ENCODE measurements at regions not wholly inside any gene's neighbourhood (a gene's known extent, or its start where the extent isn't known, plus 50 kb on each side); places are given as distances from the start of the nearest gene placed in this dataset.

DNA sequence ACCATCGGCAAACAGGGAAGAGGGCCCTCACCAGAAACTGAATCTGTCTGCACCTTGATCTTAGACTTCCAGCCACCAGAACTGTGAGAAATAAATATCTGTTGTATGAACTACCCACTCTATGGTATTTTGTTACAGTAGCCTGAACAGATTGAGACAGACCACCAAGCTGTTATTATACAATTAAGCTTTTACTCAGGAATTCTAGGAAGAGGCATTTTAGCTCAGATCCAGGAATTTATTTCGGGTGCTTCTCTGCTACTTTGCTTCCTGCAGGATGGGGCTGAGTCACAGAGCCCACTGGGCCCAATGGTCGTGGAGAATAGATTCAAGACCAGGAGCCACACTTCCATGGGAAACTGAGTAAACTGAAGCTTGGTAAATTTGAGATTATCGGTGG lies 145.5 kb upstream of the PFN2 start:
- DNase-seq, result no peak

DNA sequence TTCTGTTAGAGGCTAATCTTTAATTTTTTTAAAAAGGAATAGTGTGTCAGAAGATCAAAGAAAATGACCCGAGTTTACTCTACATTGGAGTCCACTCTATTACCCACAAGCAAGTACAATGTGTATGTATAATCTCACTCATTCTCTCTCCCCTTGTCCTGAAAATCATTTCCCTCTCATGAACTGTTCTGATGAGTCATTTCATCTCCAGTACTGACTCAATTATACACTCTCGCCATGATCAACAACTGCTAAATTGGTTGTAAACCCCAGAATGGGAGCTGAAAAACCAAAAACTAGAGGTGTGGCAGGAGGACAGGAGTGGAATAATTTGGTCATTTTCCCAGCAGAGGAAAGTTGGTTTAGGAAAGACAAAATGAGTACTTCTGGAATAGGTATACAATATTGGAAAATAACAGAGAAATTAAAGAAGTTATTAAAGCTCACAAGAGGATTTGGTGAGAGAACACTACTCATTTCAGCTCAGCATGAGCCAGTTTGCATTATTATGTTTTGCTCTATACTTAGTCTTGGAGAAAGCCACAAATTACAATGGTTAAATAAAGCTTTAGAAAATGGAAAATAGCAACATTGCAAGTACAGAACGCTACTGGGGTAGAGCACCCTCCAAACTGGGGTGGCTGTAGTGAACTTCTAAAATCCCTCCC lies 144.3 kb upstream of the PFN2 start:
- DNase-seq, result no peak

DNA sequence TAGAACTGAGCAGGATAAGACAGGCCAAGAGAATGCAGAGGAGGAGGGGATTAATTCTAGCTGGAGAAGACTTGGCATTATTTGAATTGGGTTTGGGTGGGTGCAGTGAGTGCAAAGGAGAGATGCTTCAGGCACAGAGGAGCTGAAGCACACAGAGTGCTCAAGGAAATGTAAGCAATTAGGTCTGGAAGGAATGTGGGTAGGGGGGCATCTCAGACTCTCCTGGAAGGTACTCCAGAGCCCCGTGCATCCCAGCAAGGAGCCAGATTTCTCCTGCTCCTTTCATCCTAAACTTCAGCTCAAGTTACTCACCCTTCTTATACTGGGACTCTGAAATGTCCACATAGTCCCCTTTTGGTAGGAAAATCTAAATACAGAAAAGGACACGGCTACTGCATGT lies 143.6 kb upstream of the PFN2 start:
- no peak for DNase-seq

DNA sequence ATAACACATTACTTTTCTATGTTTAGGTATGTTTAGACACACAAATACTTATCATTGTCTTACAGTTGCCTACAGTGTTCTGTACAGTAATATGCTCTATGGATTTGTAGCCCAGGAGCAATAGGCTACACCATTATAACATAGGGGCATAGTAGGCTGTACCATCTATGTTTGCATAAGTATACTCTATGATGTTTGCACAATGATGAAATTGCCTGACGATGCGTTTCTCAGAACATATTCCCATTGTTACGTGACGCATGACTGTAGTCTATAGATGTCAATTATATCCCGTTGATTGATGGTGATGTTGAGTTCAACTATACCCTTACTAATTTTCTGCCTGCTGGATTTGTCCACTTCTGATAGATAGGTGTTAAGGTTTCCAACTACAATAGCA lies 139.4 kb upstream of the PFN2 start:
- DNase-seq, result no peak

DNA sequence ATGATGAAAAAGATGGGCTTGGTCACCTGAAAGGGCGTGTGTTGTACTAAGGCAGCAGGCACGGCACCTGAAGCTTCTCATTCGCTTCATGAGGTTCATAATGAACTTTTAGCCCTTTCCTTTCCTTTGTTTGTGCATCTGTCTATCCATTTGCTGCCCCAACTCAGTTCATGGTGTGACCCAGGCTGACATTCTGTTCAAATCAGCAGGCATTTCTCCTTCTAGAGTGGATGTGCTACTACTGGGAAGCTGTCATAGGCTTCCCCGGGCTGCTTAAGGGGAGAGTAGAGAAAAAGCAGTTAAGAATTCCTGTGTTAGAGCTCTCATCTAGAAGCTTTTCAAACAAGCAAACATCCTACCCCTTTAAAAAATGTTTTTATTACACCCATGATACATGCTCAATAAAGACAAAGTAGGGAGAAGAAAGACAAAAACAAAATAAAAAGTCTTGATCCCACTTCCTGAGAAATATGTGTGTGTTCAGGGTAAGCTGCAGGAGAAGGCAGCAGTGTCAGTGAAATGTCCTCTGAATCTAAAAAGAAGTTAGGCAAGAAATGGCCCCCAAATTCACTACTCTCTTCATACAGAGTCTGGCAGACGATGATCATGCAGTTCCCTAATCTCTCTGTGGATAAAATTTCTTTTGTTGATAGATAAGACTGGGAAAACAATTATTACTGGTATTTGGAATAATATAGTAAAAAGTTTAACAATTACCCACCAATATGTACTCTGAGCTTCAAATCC lies 136.9 kb upstream of the PFN2 start:
- DNase-seq, result no peak

DNA sequence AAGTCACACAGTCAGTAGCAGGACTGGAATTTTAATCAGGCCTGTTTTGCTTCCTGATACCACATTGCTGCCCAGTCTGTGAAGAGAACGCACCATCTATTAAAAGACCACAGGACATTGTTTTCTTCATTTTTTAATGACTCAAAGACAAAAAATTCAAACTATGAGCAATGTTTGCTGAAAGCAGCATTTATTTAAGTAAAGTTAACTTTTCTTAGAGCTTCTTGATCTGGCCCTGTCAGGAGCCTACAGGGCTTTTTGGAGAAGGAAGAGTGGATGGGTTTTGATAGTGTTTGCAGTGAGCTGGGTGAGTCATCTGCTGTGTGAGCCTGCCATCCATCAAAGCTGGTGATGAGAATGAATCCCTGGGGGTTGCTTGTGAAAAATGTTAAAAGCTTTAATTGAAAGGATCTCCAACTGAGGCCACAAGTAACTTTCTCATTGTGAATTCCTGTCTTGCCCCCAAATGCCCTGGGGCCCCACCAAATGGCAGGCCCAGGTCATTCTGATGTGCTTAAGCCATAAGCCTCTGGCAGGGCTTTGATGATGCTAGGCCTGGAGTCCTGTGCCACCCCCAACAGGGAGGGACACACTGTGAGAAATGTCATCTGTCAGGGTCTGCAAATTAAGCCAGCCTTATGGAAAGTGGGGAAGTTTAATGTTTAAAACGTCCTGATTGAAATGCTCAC lies 136.2 kb upstream of the PFN2 start:
- DNase-seq, result peak; percentile 82

DNA sequence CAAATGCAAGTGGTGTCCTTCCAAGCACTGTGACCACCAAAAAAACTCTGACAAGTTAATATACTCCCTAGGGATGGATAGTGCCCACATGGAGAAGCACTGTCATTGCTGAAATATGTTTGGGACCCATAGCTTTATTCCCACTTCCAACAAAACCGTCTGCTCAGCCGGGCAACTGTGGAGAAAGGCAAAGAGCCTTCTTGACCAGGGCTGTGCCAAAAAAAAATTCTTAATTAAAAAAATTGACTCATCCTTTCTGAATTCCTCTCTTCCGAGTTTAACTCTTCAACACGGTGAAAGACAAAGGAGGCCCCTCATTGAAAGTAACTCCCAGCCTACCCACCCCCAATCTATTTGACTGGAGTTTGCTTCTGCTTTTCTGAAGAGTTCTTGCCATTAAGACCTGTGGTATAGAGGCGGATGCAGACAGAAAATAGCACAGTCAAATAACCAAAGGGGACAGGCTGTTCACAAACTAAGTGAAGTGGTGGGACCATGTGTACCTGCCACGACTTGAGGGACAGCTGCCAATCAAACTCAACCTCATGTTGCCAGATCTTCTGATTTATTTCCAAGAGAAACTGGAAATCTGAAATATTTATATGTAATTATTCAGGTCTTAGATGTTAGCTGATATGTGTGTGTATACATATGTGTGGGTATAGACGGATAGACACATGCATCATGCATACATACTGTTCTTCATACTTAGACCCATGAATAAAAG lies 135.4 kb upstream of the PFN2 start:
- no peak for DNase-seq

DNA sequence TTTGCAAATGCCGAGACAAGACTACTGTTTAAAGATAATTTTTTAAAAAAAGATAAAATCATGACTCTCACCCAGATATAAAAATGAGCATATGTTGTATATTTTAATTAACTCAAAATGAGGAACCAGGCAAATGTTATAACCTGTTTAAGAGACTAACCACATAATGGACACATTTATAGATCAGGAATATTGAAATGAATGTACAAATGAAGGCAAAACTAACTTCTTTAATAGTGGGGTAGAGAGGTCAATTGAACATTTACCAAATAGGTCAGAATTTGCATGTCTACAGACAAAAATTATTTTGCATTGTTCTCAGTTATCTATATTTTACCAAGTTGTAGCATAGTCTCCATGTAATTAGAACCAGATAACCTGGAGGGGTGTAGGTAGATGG lies 134.3 kb upstream of the PFN2 start:
- DNase-seq, result no peak

DNA sequence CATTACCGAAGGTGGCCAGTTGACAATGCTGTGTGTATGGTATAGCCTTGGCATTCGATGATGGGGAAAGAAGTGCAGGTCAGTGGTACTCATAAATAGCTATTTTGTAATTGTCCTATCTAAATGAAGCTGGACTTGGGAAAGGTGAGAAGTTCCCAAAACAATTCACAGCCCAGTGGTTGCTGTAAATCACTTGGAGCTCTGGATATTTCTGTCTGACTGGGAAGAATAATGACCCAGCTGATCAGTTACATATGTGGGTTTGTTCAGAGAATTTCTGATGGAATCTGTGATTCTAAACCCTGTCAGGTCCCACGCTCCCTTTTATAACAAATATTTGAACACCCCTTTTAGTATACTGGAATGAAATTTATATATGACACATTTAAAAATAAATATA lies 133.9 kb upstream of the PFN2 start:
- DNase-seq, result no peak

DNA sequence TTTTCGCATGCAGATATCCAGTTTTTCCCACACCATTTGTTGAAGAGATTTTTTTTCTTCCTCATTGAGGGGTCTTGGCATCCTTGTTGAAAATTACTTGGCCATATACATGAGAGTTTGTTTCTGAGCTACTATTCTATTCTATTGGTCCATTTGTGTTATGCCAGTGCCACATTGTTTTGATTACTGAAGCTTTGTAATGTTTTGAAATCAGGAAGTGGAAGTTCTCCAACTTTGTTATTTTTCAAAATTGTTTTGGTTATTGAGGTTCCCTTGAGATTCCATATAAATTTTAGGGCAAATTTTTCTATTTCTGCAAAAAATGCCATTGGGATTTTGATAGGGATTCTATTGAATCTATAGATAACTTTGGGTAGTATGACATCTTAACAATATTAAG lies 130.3 kb upstream of the PFN2 start:
- DNase-seq, result no peak

DNA sequence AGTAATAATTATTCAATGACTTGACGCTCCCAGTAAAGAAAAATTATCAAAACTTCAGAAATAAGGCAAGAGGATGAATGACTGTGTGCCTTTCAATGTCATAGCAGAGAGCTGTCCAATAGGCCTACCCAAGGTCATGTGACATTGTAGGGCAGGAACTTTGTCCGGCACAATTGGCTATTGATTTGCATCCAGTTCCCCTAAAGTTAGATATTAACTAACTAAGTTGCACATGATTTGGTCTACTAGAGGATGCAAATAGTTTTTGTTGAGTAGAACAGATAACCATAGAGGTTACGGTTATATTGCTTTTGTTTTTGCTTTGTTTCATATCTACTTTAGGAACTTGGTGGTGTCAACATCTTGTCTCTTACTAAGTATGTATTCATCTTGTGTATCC lies 127.9 kb upstream of the PFN2 start:
- DNase-seq, result no peak

DNA sequence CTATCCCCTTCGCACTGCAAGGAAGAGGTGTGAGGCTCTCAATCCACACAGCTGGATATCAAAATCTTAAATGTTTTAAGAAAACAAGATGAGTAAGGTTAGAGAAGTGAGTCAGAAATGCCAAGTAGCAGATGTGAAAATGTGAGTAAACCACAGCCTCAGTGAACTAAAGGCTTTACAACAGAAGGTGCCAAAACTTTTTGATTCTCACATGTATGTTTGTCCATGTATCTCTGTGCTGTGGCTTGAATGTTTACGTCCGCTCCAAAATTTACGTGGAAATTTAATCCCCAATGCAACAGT lies 126.8 kb upstream of the PFN2 start:
- no peak for DNase-seq

DNA sequence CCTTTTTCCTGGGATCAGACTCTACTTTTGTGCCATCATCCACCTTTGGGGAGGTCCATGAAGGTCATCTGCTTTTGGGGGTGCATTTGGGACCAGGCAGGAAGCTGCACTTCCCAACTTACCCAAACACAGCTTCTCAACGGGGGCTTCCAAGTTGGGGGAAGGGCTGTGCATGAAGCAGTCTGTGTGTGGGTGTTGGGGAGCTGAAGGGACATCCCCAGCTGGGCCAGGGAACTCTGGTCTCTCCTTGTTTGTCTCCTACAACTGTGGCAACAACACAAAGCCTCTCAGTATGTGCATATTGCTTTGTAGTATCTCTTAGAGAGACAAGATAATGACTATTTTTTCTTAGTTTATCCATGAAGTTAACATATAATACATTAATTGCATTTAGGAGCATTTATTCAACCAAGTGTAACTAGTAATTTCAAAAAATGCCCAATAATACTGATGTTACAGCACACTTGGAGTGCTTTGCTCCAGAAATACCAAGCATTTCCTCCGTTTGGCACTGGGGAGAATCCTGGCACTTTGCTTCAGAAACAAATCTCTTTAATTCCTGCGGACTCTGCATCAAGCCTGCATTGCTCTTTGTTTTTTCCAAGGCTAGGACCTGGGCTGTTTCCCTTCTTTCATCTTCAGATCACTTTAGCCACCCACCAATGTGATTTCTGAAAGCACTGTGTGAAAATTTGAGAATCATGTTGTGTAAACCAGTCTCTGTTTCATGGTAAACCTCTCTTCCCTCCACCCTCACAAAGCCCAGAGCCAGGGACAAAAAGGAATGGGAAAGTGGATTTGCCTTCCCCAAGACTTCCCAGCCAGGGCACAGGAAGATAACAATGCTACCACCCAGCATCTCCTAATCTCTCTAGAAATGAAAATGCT lies 126.2 kb upstream of the PFN2 start:
- DNase-seq, result no peak

DNA sequence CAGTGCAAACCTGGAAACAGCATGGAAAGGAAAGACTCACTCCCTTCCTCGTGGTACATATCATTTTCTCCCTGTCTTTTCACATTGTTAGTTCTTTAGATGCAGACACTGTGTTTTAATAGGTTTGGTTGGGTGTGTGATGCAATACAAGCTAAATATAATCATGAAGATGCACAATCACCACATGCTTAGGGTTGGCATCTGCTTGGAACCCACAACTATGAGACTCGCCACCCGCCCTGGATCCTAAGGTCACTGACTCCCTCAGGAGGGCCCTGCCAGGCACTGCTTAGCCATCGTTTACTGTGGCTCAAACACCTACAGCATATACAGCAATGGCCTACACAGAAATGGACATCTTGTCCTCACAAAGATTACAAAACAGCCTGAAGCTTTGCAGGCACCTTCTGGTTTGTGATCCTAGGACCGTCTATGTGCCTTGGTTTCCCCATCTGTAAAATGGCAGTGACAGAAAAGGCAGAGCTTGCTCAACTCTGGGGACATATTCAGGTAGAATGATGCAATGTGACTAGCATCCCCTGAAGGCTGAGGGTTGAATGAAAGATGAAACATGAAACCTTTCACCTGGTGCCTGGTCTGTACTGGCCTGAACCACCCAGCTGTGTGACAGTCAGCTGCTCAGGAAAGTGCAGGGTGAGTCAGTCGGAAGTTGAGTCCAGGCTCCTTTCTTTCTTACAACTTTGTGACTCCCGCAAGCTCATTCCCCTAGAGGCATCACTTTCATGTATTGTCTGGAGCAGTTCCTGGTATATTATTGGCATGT lies 123.6 kb upstream of the PFN2 start:
- DNase-seq, result no peak

DNA sequence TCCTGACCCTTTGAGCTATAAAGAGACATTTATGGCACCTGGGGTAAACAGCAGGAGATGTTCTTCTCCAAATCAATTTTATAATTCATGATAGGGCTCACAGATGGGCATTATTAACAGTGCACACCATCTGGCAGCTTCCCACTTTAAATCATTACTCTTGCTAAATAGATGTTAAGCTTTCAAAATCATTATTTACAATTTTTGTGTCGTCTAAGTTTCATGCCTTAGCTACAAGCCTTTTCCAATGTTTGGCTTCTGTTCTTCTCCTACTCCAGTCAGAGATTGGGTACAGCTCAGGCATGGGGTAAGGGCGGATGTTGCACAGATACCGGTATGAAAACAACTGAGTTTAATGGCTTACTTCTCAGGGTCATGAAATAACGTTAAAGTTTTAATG lies 120.9 kb upstream of the PFN2 start:
- no peak for DNase-seq

DNA sequence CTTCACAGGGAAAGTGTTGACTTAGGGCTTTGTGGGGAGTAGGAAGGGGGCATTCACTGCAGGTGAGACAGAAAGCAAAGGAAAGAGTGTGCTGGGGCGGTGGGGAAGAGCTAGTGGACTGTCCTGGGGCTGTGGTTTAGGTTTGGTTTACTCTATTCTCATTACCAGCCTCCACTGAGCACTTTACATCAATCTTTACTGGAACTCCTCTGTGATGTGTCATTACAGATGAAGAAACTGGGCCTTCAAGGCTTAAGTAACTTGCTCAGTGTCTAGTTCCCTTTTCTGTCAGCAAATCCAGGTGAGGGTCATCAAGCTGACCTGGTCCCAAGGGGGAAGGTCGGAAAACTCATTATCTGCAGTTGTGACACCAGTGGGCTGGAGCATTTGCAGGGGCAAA lies 120.2 kb upstream of the PFN2 start:
- DNase-seq, result no peak

DNA sequence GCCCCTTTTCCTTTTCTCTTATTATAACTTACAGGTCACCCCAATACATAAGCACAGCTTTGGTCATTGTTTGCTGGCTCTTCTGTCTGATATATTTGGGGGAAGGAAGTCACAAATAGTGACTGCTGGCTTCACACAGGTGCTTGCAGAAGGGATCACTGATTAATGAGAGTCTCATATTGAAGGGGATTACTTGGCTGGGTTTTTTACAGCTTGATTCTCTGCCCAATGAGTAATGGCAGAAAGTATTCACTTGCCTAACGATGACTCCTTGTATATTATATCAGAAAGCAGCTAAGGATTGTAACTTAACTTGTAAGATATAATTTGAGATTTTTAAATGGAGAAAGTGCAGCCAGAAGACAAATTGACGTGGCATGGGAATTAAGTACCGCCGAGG lies 119.3 kb upstream of the PFN2 start:
- DNase-seq, result no peak

DNA sequence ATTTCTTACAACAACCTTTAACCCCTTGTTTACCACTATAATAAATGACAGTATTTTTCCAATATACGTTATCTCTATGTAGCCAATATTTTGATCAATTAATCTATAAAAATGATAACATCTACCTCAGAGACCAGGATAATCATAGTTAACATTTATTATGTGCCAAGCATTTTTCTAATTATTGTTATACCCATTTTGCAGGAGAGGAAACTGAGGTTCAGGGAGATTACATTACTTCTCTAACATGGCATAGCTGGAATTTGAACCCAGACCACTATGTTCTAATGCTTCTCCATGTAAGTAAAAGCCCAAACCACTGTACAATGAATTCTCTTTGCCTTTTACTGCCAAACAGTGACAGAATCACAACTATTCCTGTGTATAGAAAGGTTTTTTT lies 113.4 kb upstream of the PFN2 start:
- no peak for DNase-seq

DNA sequence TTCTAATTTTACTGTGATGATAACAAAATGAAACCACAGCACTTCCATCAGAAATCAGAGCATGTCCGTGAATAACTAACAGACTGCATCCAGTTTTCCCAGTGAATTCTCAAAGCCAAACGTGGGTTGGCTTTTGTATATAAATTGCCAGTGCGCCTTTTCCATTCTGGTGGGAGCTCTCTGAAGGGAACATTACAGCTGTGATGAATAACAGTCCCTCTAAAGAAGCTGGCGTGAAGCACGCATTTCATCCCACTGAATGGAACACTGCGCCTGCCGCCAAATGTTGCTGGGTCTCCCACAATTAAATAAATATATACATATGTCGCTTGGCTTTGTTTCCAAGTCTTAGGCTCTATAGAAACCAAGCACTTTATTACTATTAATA lies 113.0 kb upstream of the PFN2 start:
- DNase-seq, result no peak

DNA sequence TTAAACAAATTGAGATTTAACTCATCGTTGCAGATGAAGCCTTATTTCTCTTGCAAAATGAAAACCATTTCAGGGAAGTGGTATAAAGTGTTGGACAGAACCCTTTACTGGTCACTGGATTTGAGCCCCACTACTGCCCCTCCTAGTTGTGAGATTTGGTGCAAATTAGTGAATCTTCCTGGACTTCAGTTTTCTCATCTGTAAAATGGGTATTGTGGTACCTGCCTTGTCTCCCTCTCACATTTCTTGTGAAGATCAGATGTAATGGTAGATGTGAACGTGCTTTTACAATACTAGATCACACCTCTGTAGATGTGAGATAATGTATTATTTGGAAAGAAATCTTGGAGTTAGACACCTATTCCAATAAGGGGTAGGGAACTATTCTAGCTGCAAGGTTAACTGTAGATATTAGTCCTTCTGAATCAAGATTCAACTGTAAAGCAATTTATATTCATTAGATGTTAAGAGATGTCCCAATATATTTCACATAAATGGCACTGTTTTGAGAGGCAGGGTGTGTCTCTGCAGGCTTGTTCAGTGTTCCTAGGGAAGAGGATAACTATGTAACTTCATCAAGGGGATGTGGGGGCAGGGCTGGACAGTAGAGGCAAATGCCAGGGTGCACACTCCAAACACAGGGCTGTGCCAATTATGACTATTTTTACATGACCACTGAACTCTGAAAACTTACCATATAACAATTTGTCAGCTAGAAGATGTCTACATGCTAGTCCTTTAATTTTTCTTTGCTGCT lies 112.4 kb upstream of the PFN2 start:
- no peak for DNase-seq

DNA sequence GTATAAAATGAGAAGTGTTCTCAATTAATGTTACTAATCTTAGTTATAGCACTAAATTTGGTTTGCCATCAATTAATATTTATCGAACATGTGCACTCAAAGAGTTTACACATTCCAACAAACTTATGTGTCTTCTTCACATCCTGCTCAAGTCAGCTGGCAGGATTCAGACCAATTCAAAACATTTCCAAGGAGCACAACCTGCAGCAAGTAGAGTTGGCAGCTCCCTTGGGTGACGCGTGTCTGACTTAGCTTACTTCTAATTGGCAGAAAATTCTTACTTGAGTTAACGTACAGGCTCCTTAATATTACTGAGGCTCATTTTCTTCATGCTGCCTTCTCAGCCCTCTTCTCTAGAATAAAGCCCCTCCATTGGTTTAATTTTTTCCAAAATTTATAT lies 110.4 kb upstream of the PFN2 start:
- no peak for DNase-seq

Measured in T1000 (cell line).